ENCODE measurements at regions not wholly inside any gene's neighbourhood (a gene's known extent, or its start where the extent isn't known, plus 50 kb on each side); places are given as distances from the start of the nearest gene placed in this dataset.
"Not testable (repeated sequence)": the region's sequence is repeated elsewhere in the genome, so short reads cannot be mapped to it uniquely, and the experiment has no call there.

- no peak for DNase-seq
These were observed 375.7 kb downstream of the CCSER2 start for GRCh38 chr10:84704101-84704500.

- DNase-seq = no peak
These were observed 378.0 kb downstream of the CCSER2 start for GRCh38 chr10:84706431-84706830.

GRCh38 chr10:84706875-84707274 lies 378.5 kb downstream of the CCSER2 start:
- no peak for DNase-seq

DNA sequence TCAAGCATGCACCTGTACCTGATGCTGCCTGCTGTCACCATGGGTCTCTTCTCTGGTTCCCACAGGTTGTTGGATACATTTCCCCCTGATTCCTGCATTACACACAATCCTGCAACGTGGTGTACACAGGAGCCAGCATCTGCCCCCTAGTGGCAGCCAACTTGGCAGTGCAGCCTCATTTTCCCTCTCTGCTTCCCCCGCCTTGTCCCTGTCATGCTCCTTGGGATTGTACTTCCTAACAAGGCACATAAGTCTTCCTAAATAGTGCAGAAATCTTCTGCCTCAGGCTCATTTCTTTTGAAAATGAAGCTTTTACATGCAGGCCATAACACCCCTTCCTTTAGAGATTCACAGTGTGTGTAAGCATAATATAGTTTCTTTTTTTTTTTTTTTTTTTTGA lies 387.5 kb downstream of the CCSER2 start:
- no peak for DNase-seq

DNA sequence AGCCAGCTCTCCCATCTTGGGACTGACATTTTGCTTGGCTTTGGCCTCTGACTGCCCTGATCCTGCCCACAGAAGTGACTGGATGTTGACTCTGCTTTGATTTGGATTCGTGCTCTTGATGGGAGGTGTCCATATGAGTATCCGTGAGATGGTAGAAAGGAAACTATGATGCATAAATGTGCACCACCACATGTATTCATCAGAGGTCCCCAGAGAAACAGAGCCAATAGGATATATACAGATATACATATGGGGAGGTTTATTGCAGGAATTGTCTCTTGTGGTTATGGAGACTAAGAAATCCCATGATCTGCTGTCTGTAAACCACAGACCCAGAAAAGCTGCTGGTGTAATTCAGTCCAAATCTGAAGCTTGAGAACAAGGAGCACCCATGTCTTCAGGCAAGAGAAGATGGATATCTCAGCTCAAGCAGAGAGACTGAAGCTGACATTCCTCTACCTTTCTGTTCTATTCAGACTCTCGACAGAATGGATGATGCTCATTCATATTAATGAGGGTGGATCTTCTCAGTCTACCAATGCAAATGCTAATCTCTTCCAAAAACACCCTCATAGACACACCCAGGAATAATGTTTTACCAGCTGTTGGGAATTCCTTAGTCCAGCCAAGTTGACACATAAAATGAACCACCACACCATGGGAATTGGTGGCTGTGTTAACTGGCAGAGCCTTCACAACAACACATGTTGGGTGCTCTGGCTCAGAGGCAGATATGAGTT lies 390.7 kb downstream of the CCSER2 start:
- DNase-seq = no peak

DNA sequence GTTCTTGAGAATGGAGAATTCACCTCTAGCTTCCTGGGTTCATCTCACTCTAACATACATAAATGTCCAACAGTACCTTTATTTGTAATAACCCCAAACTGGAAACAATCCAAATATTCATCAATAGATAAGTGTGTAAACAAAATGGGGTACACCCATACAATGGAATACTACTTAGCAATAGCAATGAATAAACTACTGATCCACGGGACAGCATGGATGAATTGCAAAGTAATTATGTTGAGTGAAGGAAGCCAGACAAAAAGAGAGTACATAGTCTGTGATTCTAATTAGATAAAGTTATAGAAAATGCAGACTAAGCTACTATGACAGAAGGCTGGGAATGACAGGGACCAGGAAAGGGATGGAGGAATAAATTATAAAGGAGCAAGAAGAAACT lies 391.3 kb downstream of the CCSER2 start:
- DNase-seq = no peak

DNA sequence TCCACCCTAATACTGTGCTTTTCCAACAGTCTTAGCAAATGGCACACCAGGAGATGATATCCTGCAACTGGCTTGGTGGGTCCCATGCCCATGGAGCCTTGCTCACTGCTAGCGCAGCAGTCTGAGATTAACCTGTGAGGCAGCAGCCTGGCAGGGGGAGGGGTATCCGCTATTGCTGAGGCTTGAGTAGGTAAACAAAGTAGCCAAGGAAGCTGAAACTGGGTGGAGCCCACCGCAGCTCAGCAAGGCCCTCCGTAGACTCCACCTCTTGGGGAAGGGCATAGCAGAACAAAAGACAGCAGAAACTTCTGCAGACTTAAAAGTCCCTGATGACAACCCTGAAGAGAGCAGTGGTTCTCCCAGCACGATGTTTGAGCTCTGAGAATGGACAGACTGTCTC lies 399.0 kb downstream of the CCSER2 start:
- no peak for DNase-seq

- not testable (repeated sequence) for DNase-seq
These were observed 410.7 kb downstream of the CCSER2 start for GRCh38 chr10:84739126-84739525.

DNA sequence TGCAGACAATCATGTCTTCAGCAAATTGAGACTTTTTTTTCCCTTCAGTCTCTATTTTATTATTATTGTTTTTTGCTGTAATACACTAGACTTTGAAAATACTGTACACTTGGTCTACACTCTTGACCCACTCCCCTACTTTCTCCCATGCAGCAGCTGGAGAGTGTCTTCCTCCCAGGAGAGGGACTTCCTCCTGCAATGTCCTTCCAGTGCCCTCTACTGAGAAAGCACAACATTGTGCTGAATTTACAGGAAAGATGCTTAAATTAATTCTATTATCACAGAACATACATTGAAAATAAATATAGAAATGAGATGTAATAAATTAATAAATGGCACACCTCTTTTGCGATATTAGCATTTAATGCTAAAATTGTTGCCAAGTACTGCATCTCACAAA lies 411.3 kb downstream of the CCSER2 start:
- DNase-seq = no peak

DNA sequence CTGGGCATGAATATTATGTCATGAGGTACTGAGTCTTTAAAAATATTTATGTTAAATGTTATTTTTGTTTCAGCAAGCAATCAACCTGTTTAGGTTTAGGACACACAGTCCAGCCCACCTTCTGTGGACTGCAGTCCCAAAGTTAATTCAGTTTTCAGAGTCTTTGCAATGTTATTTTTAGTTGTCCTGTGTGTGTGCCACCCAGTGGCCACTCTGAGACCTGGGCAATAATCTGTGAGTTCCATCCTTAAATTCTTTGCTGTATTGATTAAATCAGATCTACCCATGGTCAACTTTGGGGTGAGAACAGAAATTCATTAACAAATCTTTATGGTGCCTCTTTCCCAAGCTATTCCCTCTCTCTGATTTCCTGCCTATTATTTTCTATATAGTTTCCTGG lies 415.1 kb downstream of the CCSER2 start:
- no peak for DNase-seq

DNA sequence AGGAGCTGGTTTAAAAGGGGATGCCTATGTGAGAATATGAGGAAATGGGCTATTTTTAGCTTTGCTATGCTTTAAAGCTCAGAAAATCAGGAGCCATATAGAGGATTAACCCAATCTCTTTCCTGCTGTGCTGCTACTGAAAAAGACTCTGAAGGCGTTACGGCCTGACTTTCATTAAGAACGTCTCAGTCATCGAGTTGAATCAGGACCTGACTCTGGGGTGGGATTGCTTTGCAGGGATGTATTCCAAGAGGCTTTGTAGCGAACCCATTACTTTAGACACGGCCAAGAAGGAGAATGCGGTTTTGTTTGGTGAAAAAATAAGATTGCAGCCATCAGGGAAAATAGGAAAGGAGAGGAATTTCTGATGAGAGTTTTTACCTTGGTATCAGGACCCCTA lies 426.9 kb downstream of the CCSER2 start:
- no peak for DNase-seq

DNA sequence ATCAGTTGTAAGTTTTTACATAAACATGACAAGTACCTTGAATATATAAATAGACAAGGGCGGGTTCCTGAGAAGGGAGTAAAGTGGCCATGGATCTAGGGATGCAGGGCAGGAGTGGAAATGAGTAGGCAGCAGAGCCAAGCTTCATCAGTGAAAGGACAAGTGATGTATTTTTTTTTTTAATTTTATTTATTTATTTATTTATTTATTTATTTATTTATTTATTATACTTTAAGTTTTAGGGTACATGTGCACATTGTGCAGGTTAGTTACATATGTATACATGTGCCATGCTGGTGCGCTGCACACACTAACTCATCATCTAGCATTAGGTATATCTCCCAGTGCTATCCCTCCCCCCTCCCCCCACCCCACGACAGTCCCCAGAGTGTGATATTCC lies 428.3 kb downstream of the CCSER2 start:
- not testable (repeated sequence) for DNase-seq

DNA sequence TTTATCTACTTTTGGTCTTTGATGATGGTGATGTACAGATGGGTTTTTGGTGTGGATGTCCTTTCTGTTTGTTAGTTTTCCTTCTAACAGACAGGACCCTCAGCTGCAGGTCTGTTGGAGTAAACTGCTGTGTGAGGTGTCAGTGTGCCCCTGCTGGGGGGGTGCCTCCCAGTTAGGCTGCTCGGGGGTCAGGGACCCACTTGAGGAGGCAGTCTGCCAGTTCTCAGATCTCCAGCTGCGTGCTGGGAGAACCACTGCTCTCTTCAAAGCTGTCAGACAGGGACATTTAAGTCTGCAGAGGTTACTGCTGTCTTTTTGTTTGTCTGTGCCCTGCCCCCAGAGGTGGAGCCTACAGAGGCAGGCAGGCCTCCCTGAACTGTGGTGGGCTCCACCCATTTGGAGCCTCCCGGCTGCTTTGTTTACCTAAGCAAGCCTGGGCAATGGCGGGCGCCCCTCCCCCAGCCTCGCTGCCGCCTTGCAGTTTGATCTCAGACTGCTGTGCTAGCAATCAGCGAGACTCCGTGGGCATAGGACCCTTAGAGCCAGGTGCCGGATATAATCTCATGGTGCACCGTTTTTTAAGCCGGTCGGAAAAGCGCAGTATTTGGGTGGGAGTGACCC lies 433.7 kb downstream of the CCSER2 start:
- not testable (repeated sequence) for DNase-seq

GRCh38 chr10:84762754-84763394 lies 434.5 kb downstream of the CCSER2 start:
- DNase-seq = no peak

DNA sequence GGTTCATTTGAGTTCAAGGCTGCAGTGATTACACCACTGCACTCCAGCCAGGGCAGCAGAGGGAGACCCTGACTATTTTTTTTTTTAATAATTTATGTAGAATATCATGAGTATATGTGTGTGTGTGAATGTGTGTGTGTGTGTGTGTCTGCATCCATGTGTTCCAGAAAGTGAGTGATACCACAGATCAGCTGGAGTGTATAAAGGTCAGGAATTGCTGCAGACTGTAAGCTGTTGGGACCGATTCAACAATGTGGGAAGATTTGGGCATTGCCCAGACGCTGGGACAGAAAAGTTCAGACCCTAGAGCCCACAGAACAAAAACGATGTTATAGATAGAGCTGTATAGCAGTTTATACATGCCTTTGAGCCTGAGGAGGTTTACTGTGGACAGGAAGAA lies 435.6 kb downstream of the CCSER2 start:
- DNase-seq = no peak

GRCh38 chr10:84765086-84765485 lies 436.7 kb downstream of the CCSER2 start:
- no peak for DNase-seq

- no peak for DNase-seq
These were observed 437.3 kb downstream of the CCSER2 start for GRCh38 chr10:84765656-84766055.

DNA sequence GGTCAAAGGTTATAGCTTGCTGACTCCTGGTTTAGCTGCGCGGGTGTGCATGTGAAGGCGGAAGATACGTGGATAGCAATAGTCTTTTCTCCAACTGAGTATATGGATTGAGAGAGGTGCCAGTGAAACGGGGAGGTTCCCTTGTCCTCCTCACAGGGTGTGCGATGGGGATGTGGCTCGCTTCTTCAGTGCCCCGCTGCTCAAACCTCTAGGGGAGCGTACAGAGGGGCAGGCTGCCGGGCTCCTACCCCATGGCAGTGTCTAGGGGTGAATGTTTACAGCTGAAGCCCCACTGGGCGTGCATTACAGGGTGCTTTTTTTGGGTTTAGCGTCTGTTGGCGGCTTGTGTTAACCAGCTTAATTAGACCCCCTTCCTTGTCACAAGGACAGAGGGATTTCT lies 438.5 kb downstream of the CCSER2 start:
- DNase-seq = no peak

GRCh38 chr10:84768132-84768531 lies 439.7 kb downstream of the CCSER2 start:
- DNase-seq = no peak

- DNase-seq = no peak
These were observed 442.4 kb downstream of the CCSER2 start for GRCh38 chr10:84770824-84771223.

GRCh38 chr10:84783386-84783785 lies 455.0 kb downstream of the CCSER2 start:
- peak; percentile 10 for DNase-seq

- no peak for DNase-seq
These were observed 455.5 kb downstream of the CCSER2 start for GRCh38 chr10:84783909-84784308.

DNA sequence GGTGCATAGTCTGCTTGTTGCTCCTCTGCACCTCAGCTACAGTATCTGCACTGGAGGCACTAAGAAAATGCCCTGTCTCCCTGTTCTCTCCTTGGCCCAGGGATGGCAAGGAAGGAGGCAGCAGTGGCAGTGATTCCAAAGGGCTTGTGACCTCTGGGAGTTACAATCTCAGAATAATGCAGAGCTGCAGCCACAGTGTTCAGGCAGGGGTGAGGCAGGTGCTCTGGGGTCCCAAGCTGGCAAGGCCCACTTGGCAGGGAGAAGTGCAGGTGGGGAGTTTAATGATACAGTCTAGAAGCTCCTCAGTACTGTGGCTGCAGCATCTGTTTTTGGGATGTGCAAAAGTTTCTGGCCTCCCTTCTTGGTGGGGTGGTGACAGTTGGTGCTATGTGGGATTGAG lies 456.4 kb downstream of the CCSER2 start:
- no peak for DNase-seq

DNA sequence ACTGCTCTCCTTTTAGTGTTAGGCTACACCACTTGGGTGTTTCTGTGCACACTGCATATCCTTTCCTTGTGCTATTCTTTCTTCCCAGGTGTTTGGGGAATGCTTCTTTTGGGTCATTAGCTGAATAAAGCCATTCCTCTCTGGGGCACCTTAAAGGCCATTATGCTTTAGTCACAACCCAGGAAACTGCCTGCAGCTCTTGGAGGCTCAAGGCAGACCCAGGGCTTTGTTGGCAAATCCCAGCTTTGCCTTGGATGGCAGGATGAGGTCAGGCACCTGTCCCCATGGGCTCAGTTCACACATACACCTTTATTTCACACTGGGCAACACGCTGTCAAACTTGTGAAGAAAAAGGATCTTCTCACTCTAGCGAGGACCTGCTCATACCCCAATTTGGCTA lies 460.6 kb downstream of the CCSER2 start:
- no peak for DNase-seq

All from fibroblast of skin of abdomen (primary cell).